ENCODE measurements at regions not wholly inside any gene's neighbourhood (a gene's known extent, or its start where the extent isn't known, plus 50 kb on each side); places are given as distances from the start of the nearest gene placed in this dataset.

- no peak for DNase-seq (ENCODE audit: low read depth, low spot score)
Observed at GRCh38 chr2:64367444-64368232, 86.3 kb upstream of the LGALSL start.

- DNase-seq (ENCODE audit: low read depth, low spot score): no peak
Observed at GRCh38 chr2:64369706-64370105, 84.3 kb upstream of the LGALSL start.

GRCh38 chr2:64371727-64372126 is 82.2 kb upstream of the LGALSL start:
- no peak for DNase-seq (ENCODE audit: low read depth, low spot score)

GRCh38 chr2:64374686-64375085 is 79.3 kb upstream of the LGALSL start:
- DNase-seq (ENCODE audit: low read depth, low spot score): no peak

GRCh38 chr2:64376926-64377325 is 77.0 kb upstream of the LGALSL start:
- DNase-seq (ENCODE audit: low read depth, low spot score): no peak

- no peak for DNase-seq (ENCODE audit: low read depth, low spot score)
Observed at GRCh38 chr2:64379186-64379585, 74.8 kb upstream of the LGALSL start.

GRCh38 chr2:64380853-64381527 is 73.0 kb upstream of the LGALSL start:
- DNase-seq (ENCODE audit: low read depth, low spot score): no peak

- DNase-seq (ENCODE audit: low read depth, low spot score): no peak
Observed at GRCh38 chr2:64383016-64383591, 70.9 kb upstream of the LGALSL start.

GRCh38 chr2:64383881-64384280 is 70.1 kb upstream of the LGALSL start:
- no peak for DNase-seq (ENCODE audit: low read depth, low spot score)

GRCh38 chr2:64386676-64387075 is 67.3 kb upstream of the LGALSL start:
- DNase-seq (ENCODE audit: low read depth, low spot score): no peak

GRCh38 chr2:64390586-64390985 is 63.4 kb upstream of the LGALSL start:
- DNase-seq (ENCODE audit: low read depth, low spot score): no peak

GRCh38 chr2:64391424-64391823 is 62.5 kb upstream of the LGALSL start:
- no peak for DNase-seq (ENCODE audit: low read depth, low spot score)

- DNase-seq (ENCODE audit: low read depth, low spot score): no peak
Observed at GRCh38 chr2:64391940-64392339, 62.0 kb upstream of the LGALSL start.

GRCh38 chr2:64392529-64392928 is 61.4 kb upstream of the LGALSL start:
- DNase-seq (ENCODE audit: low read depth, low spot score): no peak

- DNase-seq (ENCODE audit: low read depth, low spot score): no peak
Observed at GRCh38 chr2:64393383-64394010, 60.5 kb upstream of the LGALSL start.

- no peak for DNase-seq (ENCODE audit: low read depth, low spot score)
Observed at GRCh38 chr2:64394153-64394552, 59.8 kb upstream of the LGALSL start.

GRCh38 chr2:64396001-64396400 is 58.0 kb upstream of the LGALSL start:
- DNase-seq (ENCODE audit: low read depth, low spot score): no peak

GRCh38 chr2:64396551-64396950 is 57.4 kb upstream of the LGALSL start:
- no peak for DNase-seq (ENCODE audit: low read depth, low spot score)

GRCh38 chr2:64398516-64399129 is 55.3 kb upstream of the LGALSL start:
- DNase-seq (ENCODE audit: low read depth, low spot score): no peak

GRCh38 chr2:64399521-64399920 is 54.4 kb upstream of the LGALSL start:
- no peak for DNase-seq (ENCODE audit: low read depth, low spot score)

- DNase-seq (ENCODE audit: low read depth, low spot score): no peak
Observed at GRCh38 chr2:64400105-64400728, 53.7 kb upstream of the LGALSL start.

All from smooth muscle cell of the brain vasculature (primary cell).